ENCODE measurements at regions not wholly inside any gene's neighbourhood (a gene's known extent, or its start where the extent isn't known, plus 50 kb on each side); places are given as distances from the start of the nearest gene placed in this dataset.

GRCh38 chr20:23270382-23270911 lies 80.1 kb upstream of the NXT1 start:
- ATAC-seq (ENCODE audit: low read depth) (peak; percentile 59), DNase-seq (peak; percentile 90)
- no peak overlapping the region for H2BK15ac ChIP-seq (ENCODE audit: low read depth, low read length)
- H4K20me1 ChIP-seq (ENCODE audit: insufficient read depth, low read length): no peaks in the 10 kb centered on the region
- H3K18ac ChIP-seq (ENCODE audit: low read depth, low read length): no peak overlapping the region
- H4K5ac ChIP-seq (ENCODE audit: low read depth, low read length): no peak overlapping the region
- in situ Hi-C loops (cut with MboI; ENCODE audit: low sequenced_read_pairs): no loop called here
- no peak overlapping the region for H2AK9ac ChIP-seq (replicated peaks; ENCODE audit: low read depth, low read length, poor library complexity)
- no peaks in the 10 kb centered on the region for H3K79me1 ChIP-seq (ENCODE audit: low read depth in 1 of 2, low read length in 2 of 2)
- no peak overlapping the region for H3K4me3 ChIP-seq (ENCODE audit: insufficient read depth, low read depth, low read length)
- H3K4ac ChIP-seq (ENCODE audit: low read depth, low read length): no peak overlapping the region
- no peak overlapping the region for H2BK5ac ChIP-seq (ENCODE audit: low read depth, low read length, poor library complexity, severe bottlenecking)
- H3K14ac ChIP-seq (replicated peaks; ENCODE audit: low read depth, low read length): no peak overlapping the region
- H3K27ac ChIP-seq (ENCODE audit: insufficient read depth, low read length): 0 out of 2 replicates have a peak overlapping the region, but pooled peaks have one; percentile 24
- no TSS peak for BruUV-seq (replicated peaks)
- H4K91ac ChIP-seq (ENCODE audit: insufficient read depth, low read depth, low read length): no peak overlapping the region; the same call in 1 of the 2 replicates
- no peak overlapping the region for H2AFZ ChIP-seq (replicated peaks; ENCODE audit: low read length, poor library complexity)
- 0 out of 2 replicates have a peak, but pooled peaks have one; percentile 3 for TF ChIP-seq FOS (IDR thresholded peaks at IDR 0.05; ENCODE audit: low read depth, low read length)
- peak; percentile 56; the same call in 1 of the 2 replicates for TF ChIP-seq CEBPB (IDR thresholded peaks at IDR 0.05; ENCODE audit: low read depth, low read length)
- TF ChIP-seq ELK1 (IDR thresholded peaks at IDR 0.05; ENCODE audit: borderline replicate concordance, low read depth, low read length): no peak
- TF ChIP-seq RAD21 (IDR thresholded peaks at IDR 0.05; ENCODE audit: low read length): no peak
- TF ChIP-seq MXI1 (IDR thresholded peaks at IDR 0.05; ENCODE audit: borderline replicate concordance, low read depth, low read length): peak; percentile 70; the same call in 1 of the 2 replicates
- peaks cover 6% of the 10 kb centered on the region for H3K4me1 ChIP-seq (ENCODE audit: control insufficient read depth, insufficient read depth, low read length)
- H2BK120ac ChIP-seq (ENCODE audit: low read depth, low read length): no peak overlapping the region
- no peak overlapping the region for H2BK20ac ChIP-seq (ENCODE audit: low read depth, low read length)
- POLR2A ChIA-PET (ENCODE audit: unreplicated experiment): no interaction called here
- H4K8ac ChIP-seq (ENCODE audit: low read depth in 2 of 2, low read length in 2 of 2): peak overlapping the region; percentile 6 to 16; a peak in 2 of 4 replicates
- peak overlapping the region; percentile 25; the same call in 1 of the 2 replicates for H3K4me2 ChIP-seq (ENCODE audit: low read depth, low read length)
- CTCF ChIA-PET: no interaction called here
- H3K9me3 ChIP-seq (ENCODE audit: control insufficient read depth, insufficient read depth, low read length): no peaks in the 10 kb centered on the region; the same call in 1 of the 2 replicates
- H3K36me3 ChIP-seq (ENCODE audit: control insufficient read depth, insufficient read depth, low read length): no peaks in the 10 kb centered on the region
- no CpG with 5 or more reads among the region's 11 CpGs for WGBS, 2 experiments (ENCODE audit: extremely low coverage in 2 of 2, insufficient read length in 1 of 2)
- H3K23ac ChIP-seq (ENCODE audit: low read depth, low read length): no peak overlapping the region
- no peaks in the 10 kb centered on the region for H3K9me1 ChIP-seq (ENCODE audit: insufficient read depth, low read length)
- H3K56ac ChIP-seq (ENCODE audit: extremely low read depth, insufficient read depth, low read length): no peak overlapping the region
- 0 out of 2 replicates have a peak, but pooled peaks cover 2% of the 10 kb centered on the region for H3K27me3 ChIP-seq (ENCODE audit: control insufficient read depth, insufficient read depth, low read length)
- no peak overlapping the region for H2AK5ac ChIP-seq (ENCODE audit: low read depth, low read length)
- dilution Hi-C loops (cut with HindIII; ENCODE audit: low sequenced_read_pairs, unreplicated experiment): no loop called here
- intact Hi-C loops (cut with micrococcal nuclease): no loop called here
- no peak overlapping the region for H3K9ac ChIP-seq (ENCODE audit: low read depth, low read length)
